OCI-LY3 (cell line): ENCODE measurements at regions not wholly inside any gene's neighbourhood (a gene's known extent, or its start where the extent isn't known, plus 50 kb on each side); places are given as distances from the start of the nearest gene placed in this dataset.

Source experiments
- EZH2phosphoT487 ChIP-seq: fragments of 200-600 bp; shearing (Covaris generic); IDR thresholded peaks from 2 replicates; pipeline ENCODE4 v1.6.1; 2018; ENCODE audit warnings: antibody characterized with exemption, mixed run types, low read depth
- TF ChIP-seq, protein P1 (sequence below): fragments of 200-600, 300-600 bp; sonication (generic); IDR thresholded peaks from 2 replicates; pipeline ENCODE4 v1.5.1; 2014; ENCODE audit warnings: antibody characterized with exemption, low read length, low read depth

DNA sequence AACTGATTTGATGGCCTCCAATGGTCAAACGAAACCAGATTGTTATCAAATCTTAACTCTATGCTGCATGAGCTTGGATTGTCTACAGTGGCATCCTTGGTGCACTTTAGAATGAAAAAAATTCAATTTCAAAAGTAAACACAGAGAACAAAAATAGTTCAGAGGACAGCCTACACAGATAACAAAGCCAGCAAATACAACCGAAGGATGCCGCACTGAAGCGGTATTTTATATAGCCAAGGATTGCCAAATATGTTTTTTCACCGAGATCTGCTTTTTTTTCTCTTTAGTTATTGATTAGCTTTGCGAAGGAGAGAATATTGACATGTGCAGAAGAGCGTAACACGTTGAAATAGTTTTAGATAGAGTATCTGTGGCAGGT lies 72.0 kb downstream of the SLC4A3 start:
- TF ChIP-seq, protein P1, sequence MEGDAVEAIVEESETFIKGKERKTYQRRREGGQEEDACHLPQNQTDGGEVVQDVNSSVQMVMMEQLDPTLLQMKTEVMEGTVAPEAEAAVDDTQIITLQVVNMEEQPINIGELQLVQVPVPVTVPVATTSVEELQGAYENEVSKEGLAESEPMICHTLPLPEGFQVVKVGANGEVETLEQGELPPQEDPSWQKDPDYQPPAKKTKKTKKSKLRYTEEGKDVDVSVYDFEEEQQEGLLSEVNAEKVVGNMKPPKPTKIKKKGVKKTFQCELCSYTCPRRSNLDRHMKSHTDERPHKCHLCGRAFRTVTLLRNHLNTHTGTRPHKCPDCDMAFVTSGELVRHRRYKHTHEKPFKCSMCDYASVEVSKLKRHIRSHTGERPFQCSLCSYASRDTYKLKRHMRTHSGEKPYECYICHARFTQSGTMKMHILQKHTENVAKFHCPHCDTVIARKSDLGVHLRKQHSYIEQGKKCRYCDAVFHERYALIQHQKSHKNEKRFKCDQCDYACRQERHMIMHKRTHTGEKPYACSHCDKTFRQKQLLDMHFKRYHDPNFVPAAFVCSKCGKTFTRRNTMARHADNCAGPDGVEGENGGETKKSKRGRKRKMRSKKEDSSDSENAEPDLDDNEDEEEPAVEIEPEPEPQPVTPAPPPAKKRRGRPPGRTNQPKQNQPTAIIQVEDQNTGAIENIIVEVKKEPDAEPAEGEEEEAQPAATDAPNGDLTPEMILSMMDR: no peak
- TF ChIP-seq EZH2phosphoT487: no peak
